ENCODE measurements at regions not wholly inside any gene's neighbourhood (a gene's known extent, or its start where the extent isn't known, plus 50 kb on each side); places are given as distances from the start of the nearest gene placed in this dataset.

GRCh38 chr16:51638339-51639135 lies 487.5 kb upstream of the SALL1 start:
- no peak for DNase-seq

- no peak for DNase-seq
Observed at GRCh38 chr16:51637770-51638094, 486.7 kb upstream of the SALL1 start.

- DNase-seq = no peak
Observed at GRCh38 chr16:51636920-51637769, 486.1 kb upstream of the SALL1 start.

GRCh38 chr16:51635181-51635580 lies 484.1 kb upstream of the SALL1 start:
- no peak for DNase-seq

GRCh38 chr16:51630076-51630475 lies 479.0 kb upstream of the SALL1 start:
- DNase-seq = no peak

GRCh38 chr16:51629576-51629975 lies 478.5 kb upstream of the SALL1 start:
- DNase-seq = no peak

GRCh38 chr16:51624080-51624775 lies 473.2 kb upstream of the SALL1 start:
- DNase-seq = no peak

- no peak for DNase-seq
Observed at GRCh38 chr16:51621610-51622009, 470.5 kb upstream of the SALL1 start.

GRCh38 chr16:51615141-51615540 lies 464.1 kb upstream of the SALL1 start:
- no peak for DNase-seq

- DNase-seq = no peak
Observed at GRCh38 chr16:51607201-51607651, 456.2 kb upstream of the SALL1 start.

- no peak for DNase-seq
Observed at GRCh38 chr16:51596247-51596646, 445.2 kb upstream of the SALL1 start.

GRCh38 chr16:51592535-51593300 lies 441.6 kb upstream of the SALL1 start:
- DNase-seq = no peak

GRCh38 chr16:51592001-51592501 lies 441.0 kb upstream of the SALL1 start:
- peak; percentile 23 for DNase-seq

- DNase-seq = no peak
Observed at GRCh38 chr16:51591480-51591879, 440.4 kb upstream of the SALL1 start.

- DNase-seq = no peak
Observed at GRCh38 chr16:51579652-51580360, 428.7 kb upstream of the SALL1 start.

GRCh38 chr16:51577621-51578303 lies 426.7 kb upstream of the SALL1 start:
- peak; percentile 50 for DNase-seq

GRCh38 chr16:51576498-51577195 lies 425.6 kb upstream of the SALL1 start:
- DNase-seq = no peak

- no peak for DNase-seq
Observed at GRCh38 chr16:51573191-51573590, 422.1 kb upstream of the SALL1 start.

GRCh38 chr16:51569203-51569931 lies 418.3 kb upstream of the SALL1 start:
- DNase-seq = no peak

- no peak for DNase-seq
Observed at GRCh38 chr16:51567911-51568310, 416.8 kb upstream of the SALL1 start.

Measured in NCI-H2029 (cell line).